Stimulated activated CD8-positive, alpha-beta memory T cell treated with anti-CD3 and anti-CD28 coated beads, Interleukin-2, amount 100 ng/mL, for 48 hours (primary cell): ENCODE measurements at regions not wholly inside any gene's neighbourhood (a gene's known extent, or its start where the extent isn't known, plus 50 kb on each side); places are given as distances from the start of the nearest gene placed in this dataset.
"Not testable (repeated sequence)": the region's sequence is repeated elsewhere in the genome, so short reads cannot be mapped to it uniquely, and the experiment has no call there.

Experiments used
- DNase-seq, 2 donors: peaks; one replicate each; pipeline ENCODE4 v3.0.0-alpha.2; 2020; ENCODE audit warnings: low read depth in 2 of 2

DNA sequence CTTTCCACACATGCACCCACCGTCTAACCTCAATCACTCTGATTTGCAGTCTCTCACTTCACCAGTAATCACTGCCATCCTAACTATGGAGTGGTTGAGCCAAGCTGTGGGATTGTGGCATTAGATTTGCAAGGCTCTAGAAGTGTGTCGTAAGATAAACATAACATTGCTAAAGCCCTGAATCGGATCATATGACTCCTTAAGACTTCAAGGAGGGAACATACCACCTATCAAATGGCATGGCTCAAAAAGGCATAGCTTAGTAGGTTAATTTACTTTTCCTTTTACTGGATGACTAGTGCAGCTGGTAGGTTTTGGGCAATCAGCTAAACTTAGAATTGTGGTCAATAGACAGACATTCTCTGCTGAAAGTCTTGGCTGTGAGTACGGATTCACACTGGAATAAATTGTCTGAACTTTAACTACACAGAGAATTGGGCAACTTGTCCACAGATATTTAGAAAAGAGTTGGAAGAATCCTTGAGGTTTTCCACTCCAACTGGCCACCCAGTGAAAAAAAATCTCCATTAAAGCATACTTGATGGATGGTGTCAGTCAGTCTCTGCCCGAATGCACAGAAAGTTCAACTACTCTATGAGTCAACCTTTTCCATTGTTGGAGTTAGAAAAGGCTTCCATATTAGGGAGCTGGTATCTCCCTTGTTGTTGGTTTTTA lies 476.7 kb upstream of the CBLB start:
- DNase-seq = no peak

DNA sequence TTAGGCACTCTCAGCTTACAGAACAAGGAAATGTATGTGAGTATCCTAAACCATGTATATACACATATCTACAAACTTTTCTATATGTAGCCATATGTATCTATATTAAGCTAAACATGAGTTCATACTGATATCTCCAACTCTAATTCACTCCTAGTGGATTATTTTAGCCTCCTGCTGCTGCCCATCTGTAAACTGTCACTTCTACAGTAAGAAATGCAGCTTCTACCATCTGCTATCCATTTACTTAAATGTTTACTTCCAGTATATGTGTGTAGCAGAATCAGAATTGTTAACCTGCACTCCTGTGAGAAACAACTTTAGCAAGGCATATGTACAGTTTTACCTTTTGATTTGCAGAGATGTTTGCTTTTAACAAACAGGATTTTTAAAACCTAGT lies 478.5 kb upstream of the CBLB start:
- DNase-seq = no peak

DNA sequence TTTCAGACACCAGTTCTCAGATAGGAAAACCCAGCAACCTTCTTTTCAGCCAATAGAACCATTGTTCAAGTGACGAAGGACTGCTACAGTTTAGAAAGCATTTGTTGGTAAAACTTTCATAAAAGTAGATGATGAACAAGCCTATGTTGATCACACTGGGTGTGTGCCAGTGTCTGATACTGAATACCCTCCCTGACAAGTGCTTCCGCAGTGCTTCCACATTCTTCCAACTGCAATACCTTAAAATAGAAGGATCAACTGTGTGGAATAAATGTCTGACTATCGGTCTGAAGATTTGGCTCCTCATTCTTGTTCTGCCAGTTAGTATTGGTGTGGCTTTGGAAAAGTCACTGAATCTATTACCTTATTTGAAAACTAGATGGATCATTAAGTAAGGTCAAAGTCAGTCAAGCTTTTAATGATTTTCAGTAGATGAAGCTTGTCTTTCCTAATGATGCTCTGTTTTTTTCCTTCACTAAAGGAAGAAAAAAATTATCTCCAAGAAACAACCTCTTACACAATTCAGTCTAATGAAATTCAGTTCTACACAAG lies 479.4 kb upstream of the CBLB start:
- no peak for DNase-seq

DNA sequence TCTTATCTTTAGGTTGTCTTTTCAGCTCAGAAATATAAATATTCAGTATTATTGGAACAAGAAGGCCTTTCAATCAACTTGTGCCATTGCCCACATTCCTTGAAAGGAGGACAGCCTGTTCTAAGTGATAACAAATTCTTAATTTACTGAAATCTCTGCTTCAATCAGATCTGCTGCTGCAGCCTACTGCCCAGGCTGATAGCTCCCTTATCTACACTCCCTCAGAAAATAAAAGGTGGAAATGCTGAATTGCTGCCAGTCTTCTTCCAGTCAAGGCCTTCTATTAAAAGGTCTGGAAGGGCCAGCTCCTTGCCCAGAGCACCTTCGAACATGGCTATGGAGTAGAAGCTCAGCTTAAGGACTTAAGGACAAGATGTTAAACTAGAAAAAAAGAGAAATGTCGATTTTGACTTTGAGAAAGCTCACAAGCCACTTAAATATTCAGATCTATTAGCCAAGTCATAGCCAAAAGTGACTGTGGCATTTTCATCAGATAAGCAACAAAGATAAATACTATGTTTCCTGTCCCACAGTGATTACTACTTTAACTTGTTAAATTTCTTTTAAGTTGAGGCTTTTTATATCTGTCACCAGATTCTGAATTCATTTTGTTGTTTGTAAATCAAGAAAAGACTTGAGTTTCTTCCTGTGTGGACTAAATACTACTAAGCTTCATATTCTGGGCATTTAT lies 480.5 kb upstream of the CBLB start:
- DNase-seq = no peak

DNA sequence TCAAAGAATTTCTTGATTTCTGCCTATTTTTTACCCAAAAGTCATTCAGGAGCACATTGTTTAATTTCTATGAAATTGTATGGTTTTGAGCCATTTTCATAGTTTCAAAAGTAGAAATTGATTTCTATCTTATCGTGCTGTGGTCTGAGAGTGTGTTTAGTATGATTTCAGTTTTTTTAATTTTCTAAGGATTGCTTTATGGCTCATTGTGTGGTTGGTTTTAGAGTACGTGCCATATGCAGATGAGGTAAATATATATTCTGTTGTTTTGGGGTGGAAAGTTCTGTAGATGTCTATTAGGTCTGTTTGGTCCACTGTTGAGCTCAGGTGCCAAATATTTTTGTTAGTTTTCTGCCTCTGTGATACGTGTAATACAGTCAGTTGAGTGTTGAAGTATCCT lies 487.1 kb upstream of the CBLB start:
- DNase-seq = no peak

DNA sequence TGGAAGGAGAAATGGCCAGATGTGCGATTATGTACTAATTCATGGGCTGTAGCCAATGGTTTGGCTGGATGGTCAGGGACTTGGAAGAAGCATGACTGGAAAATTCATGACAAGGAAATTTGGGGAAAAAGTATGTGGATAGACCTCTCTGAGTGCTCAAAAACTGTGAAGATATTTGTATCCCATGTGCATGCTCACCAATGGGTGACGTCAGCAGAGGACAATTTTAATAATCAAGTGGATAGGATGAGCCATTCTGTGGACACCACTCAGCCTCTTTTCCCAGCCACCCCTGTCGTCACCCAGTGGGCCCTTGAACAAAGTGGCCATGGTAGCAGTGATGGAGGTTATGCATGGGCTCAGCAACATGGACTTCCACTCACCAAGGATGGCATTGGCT lies 490.9 kb upstream of the CBLB start:
- DNase-seq = no peak

DNA sequence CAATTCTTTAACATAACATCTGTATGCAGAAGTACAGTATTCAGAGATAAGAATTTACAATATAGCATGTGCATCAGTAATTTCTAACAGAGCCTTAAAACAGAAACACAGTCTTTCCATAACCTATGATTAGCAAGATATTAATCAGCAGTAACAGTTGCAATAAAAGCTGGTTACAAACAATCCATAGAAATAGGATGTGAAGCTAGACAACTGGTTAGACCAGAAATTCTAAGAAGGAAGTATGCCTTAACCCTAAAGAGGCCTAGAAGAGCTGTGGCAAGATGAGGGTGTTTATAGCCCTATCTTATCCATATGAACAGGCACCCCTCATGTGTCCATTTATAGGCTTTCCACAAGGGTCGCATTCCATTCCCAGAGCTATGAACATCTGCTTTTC lies 492.1 kb upstream of the CBLB start:
- DNase-seq = not testable (repeated sequence)

DNA sequence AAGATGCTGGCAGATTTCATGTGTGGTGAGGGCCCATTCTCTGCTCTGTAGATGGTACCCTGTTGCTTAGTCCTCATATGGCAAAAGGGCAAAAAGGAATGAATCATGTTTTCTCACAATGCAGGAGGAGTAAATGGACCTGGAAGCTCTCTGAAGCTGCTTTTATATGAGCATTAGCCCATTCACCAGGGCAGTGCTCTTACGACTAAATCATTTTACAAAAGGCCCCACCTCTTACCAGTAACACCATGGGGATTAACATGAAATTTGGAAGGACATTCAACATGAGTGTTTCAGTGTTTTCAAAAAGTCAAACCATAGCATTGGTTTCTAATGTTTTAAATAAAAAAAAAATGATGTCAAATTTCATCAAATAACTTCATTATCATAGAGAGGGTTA lies 495.7 kb upstream of the CBLB start:
- no peak for DNase-seq

DNA sequence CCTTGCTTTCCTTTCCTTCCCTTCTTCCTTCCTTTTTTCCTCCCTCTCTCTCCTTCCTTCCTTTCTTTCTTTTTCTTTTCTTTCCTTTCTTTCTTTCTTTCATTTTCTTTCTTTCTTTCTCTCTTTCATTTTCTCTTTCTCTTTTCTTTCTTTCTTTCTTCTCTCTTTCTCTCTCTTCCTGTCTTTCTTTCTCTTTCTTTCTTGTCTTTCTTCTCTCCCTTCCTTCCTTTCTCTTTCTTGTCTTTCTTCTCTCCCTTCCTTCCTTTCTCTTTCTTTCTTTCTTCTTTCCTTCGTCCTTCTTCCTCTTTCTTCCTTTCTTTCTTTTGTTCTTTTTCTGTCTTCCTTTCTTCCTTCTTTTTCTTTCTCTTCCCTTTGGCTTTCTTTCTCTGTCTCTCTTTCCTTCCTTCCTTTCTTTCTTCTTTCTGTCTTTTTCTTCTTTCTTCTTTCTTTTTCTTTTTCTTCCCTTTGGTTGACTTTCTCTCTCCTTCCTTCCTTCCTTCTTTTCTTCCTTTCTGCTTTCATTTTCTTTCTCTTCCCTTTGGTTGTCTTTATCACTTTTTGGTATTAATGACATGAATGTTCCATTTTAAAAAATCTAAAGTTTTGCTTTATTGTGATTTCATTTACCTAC lies 496.4 kb upstream of the CBLB start:
- DNase-seq = no peak

DNA sequence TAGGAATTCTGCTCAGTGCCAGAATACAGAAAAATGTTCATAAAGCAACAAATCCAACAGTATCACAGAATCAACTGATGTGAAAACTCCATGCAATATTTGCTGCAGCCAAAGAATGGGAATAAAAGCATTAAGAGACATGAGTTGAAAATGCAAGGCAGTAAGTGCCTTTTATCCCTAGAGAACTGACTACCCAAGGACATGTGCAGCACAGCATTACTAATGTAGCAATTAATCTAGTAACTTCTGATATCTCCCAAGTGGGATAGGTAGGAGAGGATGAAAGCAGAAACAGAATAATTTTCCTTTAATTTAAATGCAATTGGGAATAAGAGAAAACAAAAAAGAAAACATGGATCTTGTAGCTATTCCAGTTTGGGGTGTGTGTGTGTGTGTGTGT lies 497.5 kb upstream of the CBLB start:
- no peak for DNase-seq

DNA sequence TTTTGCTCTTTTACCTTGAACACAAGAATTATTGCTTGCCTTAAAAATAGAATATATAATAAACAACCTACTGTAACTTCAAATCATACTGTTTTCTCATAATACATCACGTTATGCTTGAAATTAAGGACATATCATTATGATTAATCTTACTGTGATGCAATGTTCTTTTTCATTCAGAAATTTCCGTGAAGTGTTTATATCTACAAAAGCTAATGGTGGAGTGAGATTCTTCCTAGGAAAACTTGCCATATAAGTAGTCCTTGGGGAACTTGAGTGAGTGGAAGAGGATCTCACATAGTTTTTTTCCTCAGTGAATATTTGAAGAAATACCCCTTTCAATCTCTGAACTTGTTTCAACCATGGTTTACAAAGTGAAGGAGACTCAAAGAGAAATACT lies 498.7 kb upstream of the CBLB start:
- DNase-seq = no peak

DNA sequence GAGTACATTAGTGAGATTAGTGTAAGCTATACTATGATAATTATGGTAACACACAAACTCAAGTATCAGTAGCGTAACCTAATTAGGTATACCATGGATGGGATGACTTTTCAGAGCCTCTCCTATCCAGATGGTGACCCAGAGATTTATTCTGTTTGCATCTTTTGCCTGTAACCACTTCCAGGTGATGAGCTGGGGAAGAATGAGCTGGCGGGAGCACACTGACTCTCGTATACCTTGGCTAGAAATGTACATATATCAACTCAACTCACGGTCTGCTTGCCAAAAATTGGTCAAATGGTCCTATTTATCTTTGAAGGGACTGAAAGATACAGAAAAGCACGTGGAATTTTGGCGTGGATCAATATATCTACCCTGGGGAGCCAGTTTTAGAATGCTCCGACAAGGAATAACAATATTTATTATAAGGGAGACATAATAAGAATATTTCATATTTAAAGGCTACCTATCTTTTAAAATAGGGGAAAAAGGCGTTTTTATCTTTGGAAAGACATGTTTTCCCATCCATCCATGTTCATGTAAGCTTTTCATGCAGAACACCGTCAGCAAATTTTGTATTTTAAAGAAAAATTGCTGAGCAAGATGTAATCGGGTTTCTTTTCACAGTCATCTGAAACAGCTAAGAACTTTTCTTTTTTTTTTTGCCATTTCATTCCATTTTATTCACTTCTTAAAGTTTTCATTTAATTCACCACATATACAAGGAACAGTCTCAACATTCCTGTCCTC lies 502.6 kb upstream of the CBLB start:
- no peak for DNase-seq

DNA sequence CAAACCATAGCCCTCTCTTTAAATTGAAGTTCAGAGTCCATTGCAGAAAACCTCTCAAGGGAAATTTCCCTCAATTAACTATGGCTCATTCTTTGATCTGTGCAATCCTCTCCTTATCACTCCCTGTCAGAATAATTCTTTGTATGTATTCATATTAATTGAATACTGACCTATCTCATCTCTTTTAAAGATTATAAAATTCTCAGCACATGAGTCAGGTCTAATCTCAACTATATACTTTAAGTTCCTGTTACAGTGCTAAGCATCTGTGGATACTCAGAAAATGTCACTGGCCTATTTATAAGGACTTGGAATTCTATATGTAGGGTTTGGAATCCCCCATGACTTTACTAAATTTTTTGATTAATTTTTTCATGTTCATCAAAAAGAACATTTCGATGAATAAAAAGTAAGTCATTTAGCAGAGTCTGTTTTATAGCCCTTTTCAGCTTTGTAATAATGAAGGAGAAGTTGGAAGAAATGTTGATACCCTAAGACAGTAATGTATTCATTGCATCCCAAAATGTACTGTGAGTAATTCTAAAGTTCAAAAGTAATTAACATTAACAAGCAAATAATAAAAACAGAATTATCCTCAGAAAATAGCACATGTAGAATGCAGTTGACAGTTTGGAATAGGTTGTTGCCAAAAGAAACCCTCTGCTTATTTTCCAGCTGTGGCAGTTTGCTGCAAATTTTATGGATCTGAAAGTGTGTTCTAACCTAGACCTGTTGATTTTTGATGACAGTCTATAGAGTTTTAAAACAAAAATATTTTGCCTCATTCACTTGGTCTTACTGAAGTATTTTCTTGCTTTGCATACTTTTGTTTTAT lies 503.4 kb upstream of the CBLB start:
- no peak for DNase-seq

DNA sequence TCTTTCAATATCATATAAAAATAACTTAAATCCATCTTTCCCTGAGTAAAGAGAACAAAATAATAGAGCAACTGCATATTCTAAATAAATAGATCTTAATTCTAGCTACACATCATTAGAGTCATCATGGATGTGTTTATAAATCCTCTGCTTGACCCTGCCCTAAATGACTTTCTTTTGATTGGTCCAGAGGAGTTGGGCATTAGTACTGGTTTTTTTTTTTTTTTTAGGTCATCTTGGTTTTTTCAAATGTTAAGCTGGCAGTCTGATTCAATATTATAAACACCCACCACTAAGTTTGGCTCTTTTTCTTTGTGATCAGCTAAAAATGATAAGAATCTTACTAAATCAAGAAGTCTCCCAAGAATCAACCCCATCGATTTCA lies 504.0 kb upstream of the CBLB start:
- DNase-seq = no peak

DNA sequence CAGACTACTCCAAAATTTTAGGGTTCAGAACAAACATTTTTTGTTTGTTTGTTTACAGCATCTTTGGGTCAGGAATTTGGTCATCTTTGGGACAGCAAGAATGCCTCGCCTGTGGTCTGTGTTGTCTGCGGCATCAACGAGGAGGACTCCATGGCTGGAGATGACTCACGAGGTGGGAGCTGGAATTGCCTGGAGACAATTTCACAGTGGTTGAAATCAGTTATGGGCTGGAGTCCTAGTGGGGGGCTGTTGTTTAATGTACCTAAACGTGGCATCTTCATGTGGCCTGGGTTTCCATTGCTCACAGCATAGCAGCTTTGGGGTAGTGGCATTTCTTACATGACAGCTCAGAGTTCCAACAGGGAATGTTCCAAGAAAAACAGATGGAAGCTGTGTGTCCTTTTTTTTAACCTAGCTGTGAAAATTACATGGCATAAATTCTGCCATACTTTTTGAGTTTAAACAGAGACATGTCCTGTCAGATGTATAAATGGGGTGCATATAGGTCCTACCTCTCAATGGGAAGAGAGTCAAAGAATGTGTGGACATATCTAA lies 507.3 kb upstream of the CBLB start:
- DNase-seq = no peak

DNA sequence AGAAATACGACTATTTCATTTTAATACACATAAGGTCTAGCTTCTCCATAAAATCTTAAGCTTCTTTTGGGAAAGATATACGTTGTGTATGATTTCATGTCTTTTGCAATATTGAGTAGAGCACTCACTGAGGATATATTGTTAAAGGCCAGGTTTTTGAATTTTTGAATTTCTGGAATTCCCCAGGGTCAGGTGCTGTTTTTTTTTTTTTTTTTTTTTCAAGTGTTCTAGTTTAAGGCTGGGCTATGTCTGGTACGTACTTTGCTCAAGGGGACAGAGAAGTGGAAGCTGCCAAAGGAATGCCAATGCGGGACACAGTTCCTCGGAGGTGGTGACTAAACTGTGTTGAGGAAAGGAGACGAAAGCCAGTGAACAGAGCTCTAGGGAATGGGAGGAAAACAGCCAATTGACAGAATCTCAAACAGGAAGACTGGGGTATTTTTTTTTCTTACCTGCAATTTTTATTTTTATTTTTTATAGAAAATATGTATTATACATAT lies 510.5 kb upstream of the CBLB start:
- DNase-seq = no peak

DNA sequence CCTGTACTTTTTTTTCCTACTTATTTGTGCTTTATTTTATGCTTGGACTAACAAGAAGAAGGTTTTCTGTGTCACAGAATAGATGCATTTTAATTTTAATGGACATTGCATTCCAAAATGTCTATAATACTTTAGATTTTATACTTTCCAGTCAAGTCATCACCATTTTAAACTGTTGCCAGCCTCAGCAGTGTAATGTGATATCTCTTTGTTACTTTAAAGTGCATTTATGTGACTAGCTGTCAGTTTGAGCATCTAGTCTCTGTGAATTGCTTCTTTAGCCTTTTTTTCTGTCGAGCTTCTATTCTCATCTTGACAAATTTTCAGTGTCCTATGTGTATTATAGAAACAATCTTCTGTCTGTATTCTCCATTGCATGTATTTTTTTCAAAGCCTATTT lies 511.4 kb upstream of the CBLB start:
- DNase-seq = no peak

DNA sequence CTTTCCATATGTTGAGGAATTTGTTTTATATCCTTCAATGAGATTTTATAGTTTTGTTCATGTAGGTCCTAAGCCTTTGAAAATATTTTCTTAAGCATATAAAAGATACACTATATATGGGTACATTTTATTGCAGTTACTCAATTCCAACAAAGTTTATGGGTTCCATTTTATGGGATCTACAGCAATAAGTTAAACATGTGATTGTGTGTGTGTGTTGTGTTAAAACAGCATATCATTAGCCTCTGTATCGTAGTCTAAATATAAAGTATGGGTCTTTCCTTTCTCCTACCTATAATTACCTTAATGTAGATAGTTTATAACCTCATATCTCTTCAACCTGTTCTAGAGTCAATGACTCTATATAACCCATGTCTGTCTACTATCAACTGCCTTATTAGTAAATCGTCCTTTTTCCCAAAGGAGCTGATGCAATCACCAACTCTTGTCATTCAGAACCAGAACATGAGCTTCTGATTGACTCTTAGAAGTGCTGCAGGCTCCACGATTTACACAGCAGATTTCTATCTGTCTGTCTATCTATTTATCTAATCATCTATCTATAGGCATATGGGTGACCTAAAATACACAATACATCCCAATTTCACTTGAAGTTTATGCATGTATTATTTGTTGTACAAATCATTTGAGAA lies 512.6 kb upstream of the CBLB start:
- no peak for DNase-seq

DNA sequence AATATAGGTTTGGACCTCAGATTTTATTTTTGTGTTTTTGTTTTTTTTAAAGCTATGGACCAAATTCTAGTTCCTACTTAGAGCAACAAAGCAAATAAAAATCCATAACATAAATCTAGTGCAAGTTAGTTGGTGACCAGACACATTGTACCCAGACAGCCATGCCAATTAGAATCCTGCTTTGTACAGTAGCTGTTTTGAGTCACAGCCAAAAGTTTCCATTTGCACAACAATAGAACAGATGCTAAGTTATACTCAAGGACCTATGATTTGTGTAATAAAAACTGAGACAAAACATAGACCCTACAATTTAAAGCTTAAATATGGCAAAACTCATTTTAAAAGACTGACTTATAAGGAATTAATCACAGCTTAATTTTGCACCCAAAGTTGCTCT lies 513.1 kb upstream of the CBLB start:
- no peak for DNase-seq

DNA sequence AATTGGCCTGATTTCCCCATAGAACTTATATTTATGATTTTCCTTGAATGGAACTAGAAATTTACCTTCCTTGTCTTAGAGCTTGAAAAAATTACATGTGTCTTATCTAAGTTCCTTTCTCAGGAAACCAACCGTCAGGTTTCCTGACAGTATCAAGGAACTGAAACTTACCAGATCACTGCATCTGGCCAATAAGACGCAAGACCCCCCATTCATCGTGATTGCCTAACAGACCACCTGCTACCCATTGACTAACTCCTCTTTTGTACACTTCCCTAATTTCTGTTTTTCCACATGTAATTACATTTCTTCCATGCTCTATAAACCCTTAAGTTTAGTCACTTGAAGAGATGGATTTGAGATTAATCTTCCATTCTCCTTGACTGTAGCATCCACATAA lies 517.2 kb upstream of the CBLB start:
- no peak for DNase-seq

DNA sequence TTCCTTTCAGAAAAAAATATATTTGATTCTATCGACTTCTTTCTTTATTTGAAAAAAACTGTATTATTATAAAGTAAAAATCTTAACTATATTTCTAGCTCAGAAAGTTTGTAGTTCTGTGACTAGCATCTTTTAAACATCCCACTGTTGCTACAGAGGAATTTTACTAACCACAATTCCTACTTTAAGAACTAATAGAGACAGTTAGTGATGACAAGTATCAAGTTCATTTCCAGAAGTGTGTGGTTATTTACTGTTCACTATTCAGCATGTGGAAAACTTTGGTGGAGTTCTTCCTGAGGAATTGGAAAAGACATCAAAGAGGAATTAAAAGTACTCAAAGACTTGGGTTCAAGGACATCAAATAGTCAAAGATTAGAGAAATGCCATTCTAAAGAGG lies 524.1 kb upstream of the CBLB start:
- DNase-seq = no peak
